ENCODE measurements at regions not wholly inside any gene's neighbourhood (a gene's known extent, or its start where the extent isn't known, plus 50 kb on each side); places are given as distances from the start of the nearest gene placed in this dataset.

GRCh38 chr16:60484901-60485300 is 1551.3 kb downstream of the CDH8 start:
- TF ChIP-seq, protein P1, sequence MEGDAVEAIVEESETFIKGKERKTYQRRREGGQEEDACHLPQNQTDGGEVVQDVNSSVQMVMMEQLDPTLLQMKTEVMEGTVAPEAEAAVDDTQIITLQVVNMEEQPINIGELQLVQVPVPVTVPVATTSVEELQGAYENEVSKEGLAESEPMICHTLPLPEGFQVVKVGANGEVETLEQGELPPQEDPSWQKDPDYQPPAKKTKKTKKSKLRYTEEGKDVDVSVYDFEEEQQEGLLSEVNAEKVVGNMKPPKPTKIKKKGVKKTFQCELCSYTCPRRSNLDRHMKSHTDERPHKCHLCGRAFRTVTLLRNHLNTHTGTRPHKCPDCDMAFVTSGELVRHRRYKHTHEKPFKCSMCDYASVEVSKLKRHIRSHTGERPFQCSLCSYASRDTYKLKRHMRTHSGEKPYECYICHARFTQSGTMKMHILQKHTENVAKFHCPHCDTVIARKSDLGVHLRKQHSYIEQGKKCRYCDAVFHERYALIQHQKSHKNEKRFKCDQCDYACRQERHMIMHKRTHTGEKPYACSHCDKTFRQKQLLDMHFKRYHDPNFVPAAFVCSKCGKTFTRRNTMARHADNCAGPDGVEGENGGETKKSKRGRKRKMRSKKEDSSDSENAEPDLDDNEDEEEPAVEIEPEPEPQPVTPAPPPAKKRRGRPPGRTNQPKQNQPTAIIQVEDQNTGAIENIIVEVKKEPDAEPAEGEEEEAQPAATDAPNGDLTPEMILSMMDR (IDR thresholded peaks at IDR 0.05): no peak
- no peak for TF ChIP-seq POLR2A (IDR thresholded peaks at IDR 0.05)
- no peak for TF ChIP-seq EP300 (IDR thresholded peaks at IDR 0.05; ENCODE audit: low read depth)
